IMR-90 (cell line): ENCODE measurements at regions not wholly inside any gene's neighbourhood (a gene's known extent, or its start where the extent isn't known, plus 50 kb on each side); places are given as distances from the start of the nearest gene placed in this dataset.

ENCODE experiments used
- ATAC-seq: fragments of 200-7000 bp; cut with Tn5 transposase; 2 replicates; pipeline ENCODE4 v1.9.1; 2020; ENCODE audit warnings: low read depth, mild to moderate bottlenecking, moderate library complexity
- BruUV-seq: library from RNA; stranded (reverse); fragments of 400-500 nt; replicated peaks from 2 replicates; lab custom pipeline; 2021; lab: Mats Ljungman, UMichigan
- CTCF ChIA-PET: fragments of 300-600 bp; formaldehyde crosslinking; extraction: SDS; loops from one replicate; lab custom pipeline; 2021; ENCODE audit warnings: antibody characterized with exemption; lab: Yijun Ruan, JAX
- POLR2A ChIA-PET: fragments of 300-600 bp; sonication (Branson Sonifier 250); formaldehyde crosslinking; loops from one replicate; lab custom pipeline; 2022; ENCODE audit warnings: antibody characterized with exemption; ENCODE audit not compliant: unreplicated experiment; lab: Charles Lee
- DNase-seq: peaks from one replicate; pipeline ENCODE4 v3.0.0; 2013
- H2AFZ ChIP-seq: replicated peaks from 2 replicates; pipeline ENCODE3; 2013; ENCODE audit warnings: low read length, mild to moderate bottlenecking; ENCODE audit not compliant: poor library complexity
- H2AK5ac ChIP-seq: 2 replicates; pipeline ENCODE4 v1.6.1; 2013; ENCODE audit warnings: low read depth, low read length, inconsistent platforms
- H2AK9ac ChIP-seq: replicated peaks from 2 replicates; pipeline ENCODE3; 2013; ENCODE audit warnings: mild to moderate bottlenecking, low read depth, low read length, moderate library complexity; ENCODE audit not compliant: poor library complexity
- H2BK120ac ChIP-seq: 2 replicates; pipeline ENCODE4 v1.6.1; 2013; ENCODE audit warnings: low read depth, low read length, inconsistent platforms
- H2BK15ac ChIP-seq: 3 replicates; pipeline ENCODE4 v1.6.1; 2013; ENCODE audit warnings: low read depth, low read length, inconsistent platforms
- H2BK20ac ChIP-seq: 2 replicates; pipeline ENCODE4 v1.6.1; 2013; ENCODE audit warnings: low read depth, mild to moderate bottlenecking, inconsistent platforms, low read length, moderate library complexity
- H2BK5ac ChIP-seq: 2 replicates; pipeline ENCODE4 v1.6.1; 2013; ENCODE audit warnings: mild to moderate bottlenecking, low read depth, low read length, inconsistent platforms; ENCODE audit not compliant: poor library complexity, severe bottlenecking
- H3K14ac ChIP-seq: replicated peaks from 2 replicates; pipeline ENCODE4 v1.6.1; 2013; ENCODE audit warnings: low read depth, low read length, inconsistent platforms
- H3K18ac ChIP-seq: 2 replicates; pipeline ENCODE4 v1.6.1; 2013; ENCODE audit warnings: low read depth, low read length, control low read depth
- H3K23ac ChIP-seq: 2 replicates; pipeline ENCODE4 v1.6.1; 2013; ENCODE audit warnings: low read depth, low read length, inconsistent platforms
- H3K27ac ChIP-seq: 2 replicates; pipeline ENCODE4 v1.5.1; 2013; ENCODE audit warnings: mild to moderate bottlenecking, control low read depth, low read length; ENCODE audit not compliant: insufficient read depth
- H3K27me3 ChIP-seq: 2 replicates; pipeline ENCODE4 v1.6.1; 2013; ENCODE audit warnings: low read length; ENCODE audit not compliant: control insufficient read depth, insufficient read depth
- H3K36me3 ChIP-seq: 2 replicates; pipeline ENCODE4 v1.6.1; 2013; ENCODE audit warnings: low read length, mixed read lengths; ENCODE audit not compliant: control insufficient read depth, insufficient read depth
- H3K4ac ChIP-seq: 2 replicates; pipeline ENCODE4 v1.6.1; 2013; ENCODE audit warnings: low read depth, low read length, inconsistent platforms
- H3K4me1 ChIP-seq: 2 replicates; pipeline ENCODE4 v1.6.1; 2013; ENCODE audit warnings: low read length, mixed read lengths; ENCODE audit not compliant: control insufficient read depth, insufficient read depth
- H3K4me2 ChIP-seq: 2 replicates; pipeline ENCODE4 v1.6.1; 2013; ENCODE audit warnings: low read depth, mild to moderate bottlenecking, control low read depth, low read length, moderate library complexity
- H3K4me3 ChIP-seq: 2 replicates; pipeline ENCODE4 v1.5.1; 2013; ENCODE audit warnings: low read depth, mild to moderate bottlenecking, control low read depth, low read length, moderate library complexity; ENCODE audit not compliant: insufficient read depth
- H3K56ac ChIP-seq: 2 replicates; pipeline ENCODE4 v1.6.1; 2013; ENCODE audit warnings: low read length, inconsistent platforms; ENCODE audit not compliant: insufficient read depth; ENCODE audit errors: extremely low read depth
- H3K79me1 ChIP-seq, 2 experiments: 2 replicates each; pipeline ENCODE4 v1.6.1; 2013; ENCODE audit warnings: low read length in 2 of 2, inconsistent platforms in 1 of 2, low read depth in 1 of 2
- H3K9ac ChIP-seq: 2 replicates; pipeline ENCODE4 v1.6.1; 2013; ENCODE audit warnings: low read depth, low read length, control low read depth
- H3K9me1 ChIP-seq: 2 replicates; pipeline ENCODE4 v1.6.1; 2013; ENCODE audit warnings: low read length, inconsistent platforms; ENCODE audit not compliant: insufficient read depth
- H3K9me3 ChIP-seq: 2 replicates; pipeline ENCODE4 v1.6.1; 2013; ENCODE audit warnings: low read length; ENCODE audit not compliant: control insufficient read depth, insufficient read depth
- H4K20me1 ChIP-seq: 2 replicates; pipeline ENCODE4 v1.6.1; 2013; ENCODE audit warnings: low read length, inconsistent platforms; ENCODE audit not compliant: insufficient read depth
- H4K5ac ChIP-seq: 2 replicates; pipeline ENCODE4 v1.6.1; 2013; ENCODE audit warnings: mild to moderate bottlenecking, low read depth, low read length, control low read depth
- H4K8ac ChIP-seq, 2 experiments: 2 replicates each; pipeline ENCODE4 v1.6.1; 2013; ENCODE audit warnings: low read depth in 2 of 2, low read length in 2 of 2, control low read depth in 1 of 2, inconsistent platforms in 1 of 2
- H4K91ac ChIP-seq: 2 replicates; pipeline ENCODE4 v1.6.1; 2013; ENCODE audit warnings: low read depth, low read length, inconsistent platforms; ENCODE audit not compliant: insufficient read depth
- BHLHE40 ChIP-seq: fragments of 150-350 bp; IDR thresholded peaks from 2 replicates; pipeline ENCODE4 v1.6.1; 2016; ENCODE audit warnings: mild to moderate bottlenecking, low read depth, low read length
- CEBPB ChIP-seq: IDR thresholded peaks from 2 replicates; pipeline ENCODE4 v1.6.1; 2012; ENCODE audit warnings: low read depth, low read length, improper control_type of control experiment
- CHD1 ChIP-seq: IDR thresholded peaks from 2 replicates; pipeline ENCODE4 v1.6.1; 2012; ENCODE audit warnings: low read depth, low read length, improper control_type of control experiment
- FOS ChIP-seq: fragments of 150-350 bp; IDR thresholded peaks from 2 replicates; pipeline ENCODE4 v1.6.1; 2016; ENCODE audit warnings: low read depth, low read length
- MAFK ChIP-seq: IDR thresholded peaks from 2 replicates; pipeline ENCODE4 v1.6.1; 2012; ENCODE audit warnings: low read depth, low read length, improper control_type of control experiment
- MAZ ChIP-seq: IDR thresholded peaks from 2 replicates; pipeline ENCODE4 v1.6.1; 2012; ENCODE audit warnings: low read depth, mild to moderate bottlenecking, low read length, improper control_type of control experiment, moderate library complexity, borderline replicate concordance
- MXI1 ChIP-seq: IDR thresholded peaks from 2 replicates; pipeline ENCODE4 v1.6.1; 2012; ENCODE audit warnings: low read depth, mild to moderate bottlenecking, low read length, moderate library complexity, borderline replicate concordance
- POLR2A ChIP-seq: IDR thresholded peaks from 2 replicates; pipeline ENCODE4 v1.6.1; 2012; ENCODE audit warnings: mild to moderate bottlenecking, low read depth, low read length
- RAD21 ChIP-seq: IDR thresholded peaks from 2 replicates; pipeline ENCODE4 v1.6.1; 2012; ENCODE audit warnings: low read length, improper control_type of control experiment
- RCOR1 ChIP-seq: IDR thresholded peaks from 2 replicates; pipeline ENCODE4 v1.6.1; 2012; ENCODE audit warnings: mild to moderate bottlenecking, low read length, improper control_type of control experiment; ENCODE audit not compliant: insufficient replicate concordance
- RFX5 ChIP-seq: IDR thresholded peaks from 2 replicates; pipeline ENCODE4 v1.8.0; 2012; ENCODE audit warnings: low read depth, mild to moderate bottlenecking, low read length, moderate library complexity
- WGBS, 2 experiments: methylation state at CpG; one replicate each; pipeline versions ENCODE4 v1.1.5 to v1.1.7; 2013; ENCODE audit warnings: missing lambda C conversion rate in 2 of 2; ENCODE audit not compliant: insufficient read length in 1 of 2; ENCODE audit errors: extremely low coverage in 2 of 2; 5-methylcytosine and 5-hydroxymethylcytosine counted together
- dilution Hi-C: fragments of 300-500 bp; cut with HindIII; formaldehyde crosslinking; loops from one replicate; pipeline ENCODE4 v1.14.3; 2018; ENCODE audit warnings: low sequenced_read_pairs; ENCODE audit not compliant: unreplicated experiment
- in situ Hi-C: fragments of 300-500 bp; cut with MboI; formaldehyde crosslinking; loops from 3 replicates; pipeline ENCODE4 v1.14.3; 2019; ENCODE audit warnings: low sequenced_read_pairs, inconsistent platforms, mixed read lengths
- intact Hi-C: fragments of 100-400 bp; cut with micrococcal nuclease; formaldehyde crosslinking; loops from 2 replicates; pipeline ENCODE4 v1.10.0; 2022
- TF ChIP-seq, protein P1 (sequence below): fragments of 150-350 bp; IDR thresholded peaks from 2 replicates; pipeline ENCODE4 v1.6.1; 2017; ENCODE audit warnings: mild to moderate bottlenecking, antibody characterized with exemption, low read length, low read depth
- TF ChIP-seq, protein P2 (sequence below): fragments of 150-350 bp; IDR thresholded peaks from 2 replicates; pipeline ENCODE4 v1.6.1; 2016; ENCODE audit warnings: low read depth, mild to moderate bottlenecking, low read length, moderate library complexity, borderline replicate concordance
- TF ChIP-seq, protein P3 (sequence below): conservative IDR thresholded peaks from 2 replicates; pipeline ENCODE4 v1.5.1; 2012; ENCODE audit warnings: mild to moderate bottlenecking, low read depth, low read length, improper control_type of control experiment

DNA sequence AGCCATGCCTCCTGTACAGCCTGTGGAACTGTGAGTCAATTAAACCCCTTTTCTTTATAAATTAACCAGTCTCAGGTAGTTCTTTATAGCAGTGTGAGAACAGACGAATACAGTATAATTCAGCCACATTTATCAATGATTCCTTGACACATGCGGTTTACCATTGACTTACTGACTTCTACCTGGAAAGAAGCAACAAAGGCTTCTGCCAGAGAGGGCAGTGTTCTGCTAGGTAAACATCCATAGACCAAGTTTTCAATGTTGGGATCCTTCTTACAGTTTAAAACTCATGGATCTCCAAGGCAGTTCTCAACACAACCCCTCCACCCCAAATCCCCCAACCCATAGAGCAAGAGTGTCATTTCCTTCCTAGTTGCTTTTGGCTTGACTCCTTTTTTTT is 150.6 kb downstream of the ZNF648 start:
- Histone ChIP-seq H2BK5ac (no peak overlapping the region), H3K4me3 (no peak overlapping the region), H2AK5ac (no peak overlapping the region), H3K36me3 (no peaks in the 10 kb centered on the region), H3K23ac (no peak overlapping the region), H3K4me2 (no peak overlapping the region), H2AK9ac (no peak overlapping the region), H4K5ac (no peak overlapping the region), H2AFZ (no peak overlapping the region), H3K18ac (no peak overlapping the region), H3K4me1 (no peaks in the 10 kb centered on the region), H4K20me1 (no peaks in the 10 kb centered on the region), H3K56ac (no peak overlapping the region), H3K4ac (no peak overlapping the region), H4K91ac (no peak overlapping the region), H3K14ac (no peak overlapping the region), H2BK120ac (no peak overlapping the region), H3K27me3 (no peaks in the 10 kb centered on the region), H3K27ac (no peak overlapping the region), H3K9ac (no peak overlapping the region), H2BK20ac (no peak overlapping the region), H3K9me1 (no peaks in the 10 kb centered on the region), H4K8ac (no peak overlapping the region), H3K9me3 (peaks cover 15% of the 10 kb centered on the region), H3K79me1 (no peaks in the 10 kb centered on the region), H2BK15ac (no peak overlapping the region)
- intact Hi-C loops (no loop called here), dilution Hi-C loops (no loop called here), in situ Hi-C loops (no loop called here)
- WGBS, 2 experiments, result 20% methylated on average over 1 of the region's 2 CpGs; no CpG with 5 or more reads in 1 of the 2 experiments
- CTCF ChIA-PET, result no interaction called here
- POLR2A ChIA-PET, result no interaction called here
- DNase-seq (no peak), ATAC-seq (no peak)
- no peak for TF ChIP-seq FOS
- TF ChIP-seq RAD21, result no peak
- TF ChIP-seq RCOR1, result no peak
- no peak for TF ChIP-seq CEBPB
- TF ChIP-seq RFX5, result no peak
- TF ChIP-seq POLR2A, result no peak
- TF ChIP-seq CHD1, result no peak
- TF ChIP-seq, protein P1, sequence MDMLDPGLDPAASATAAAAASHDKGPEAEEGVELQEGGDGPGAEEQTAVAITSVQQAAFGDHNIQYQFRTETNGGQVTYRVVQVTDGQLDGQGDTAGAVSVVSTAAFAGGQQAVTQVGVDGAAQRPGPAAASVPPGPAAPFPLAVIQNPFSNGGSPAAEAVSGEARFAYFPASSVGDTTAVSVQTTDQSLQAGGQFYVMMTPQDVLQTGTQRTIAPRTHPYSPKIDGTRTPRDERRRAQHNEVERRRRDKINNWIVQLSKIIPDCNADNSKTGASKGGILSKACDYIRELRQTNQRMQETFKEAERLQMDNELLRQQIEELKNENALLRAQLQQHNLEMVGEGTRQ, result no peak
- TF ChIP-seq MAZ, result no peak
- TF ChIP-seq, protein P2, sequence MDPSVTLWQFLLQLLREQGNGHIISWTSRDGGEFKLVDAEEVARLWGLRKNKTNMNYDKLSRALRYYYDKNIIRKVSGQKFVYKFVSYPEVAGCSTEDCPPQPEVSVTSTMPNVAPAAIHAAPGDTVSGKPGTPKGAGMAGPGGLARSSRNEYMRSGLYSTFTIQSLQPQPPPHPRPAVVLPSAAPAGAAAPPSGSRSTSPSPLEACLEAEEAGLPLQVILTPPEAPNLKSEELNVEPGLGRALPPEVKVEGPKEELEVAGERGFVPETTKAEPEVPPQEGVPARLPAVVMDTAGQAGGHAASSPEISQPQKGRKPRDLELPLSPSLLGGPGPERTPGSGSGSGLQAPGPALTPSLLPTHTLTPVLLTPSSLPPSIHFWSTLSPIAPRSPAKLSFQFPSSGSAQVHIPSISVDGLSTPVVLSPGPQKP, result no peak
- TF ChIP-seq BHLHE40, result no peak
- TF ChIP-seq MXI1, result no peak
- TF ChIP-seq, protein P3, sequence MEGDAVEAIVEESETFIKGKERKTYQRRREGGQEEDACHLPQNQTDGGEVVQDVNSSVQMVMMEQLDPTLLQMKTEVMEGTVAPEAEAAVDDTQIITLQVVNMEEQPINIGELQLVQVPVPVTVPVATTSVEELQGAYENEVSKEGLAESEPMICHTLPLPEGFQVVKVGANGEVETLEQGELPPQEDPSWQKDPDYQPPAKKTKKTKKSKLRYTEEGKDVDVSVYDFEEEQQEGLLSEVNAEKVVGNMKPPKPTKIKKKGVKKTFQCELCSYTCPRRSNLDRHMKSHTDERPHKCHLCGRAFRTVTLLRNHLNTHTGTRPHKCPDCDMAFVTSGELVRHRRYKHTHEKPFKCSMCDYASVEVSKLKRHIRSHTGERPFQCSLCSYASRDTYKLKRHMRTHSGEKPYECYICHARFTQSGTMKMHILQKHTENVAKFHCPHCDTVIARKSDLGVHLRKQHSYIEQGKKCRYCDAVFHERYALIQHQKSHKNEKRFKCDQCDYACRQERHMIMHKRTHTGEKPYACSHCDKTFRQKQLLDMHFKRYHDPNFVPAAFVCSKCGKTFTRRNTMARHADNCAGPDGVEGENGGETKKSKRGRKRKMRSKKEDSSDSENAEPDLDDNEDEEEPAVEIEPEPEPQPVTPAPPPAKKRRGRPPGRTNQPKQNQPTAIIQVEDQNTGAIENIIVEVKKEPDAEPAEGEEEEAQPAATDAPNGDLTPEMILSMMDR, result no peak
- TF ChIP-seq MAFK, result no peak
- BruUV-seq, result no TSS peak
